Progenitor cell of endocrine pancreas (in vitro differentiated cells): ENCODE measurements at regions not wholly inside any gene's neighbourhood (a gene's known extent, or its start where the extent isn't known, plus 50 kb on each side); places are given as distances from the start of the nearest gene placed in this dataset.
"Not testable (repeated sequence)": the region's sequence is repeated elsewhere in the genome, so short reads cannot be mapped to it uniquely, and the experiment has no call there.

Experiments
- DNase-seq: peaks from one replicate; pipeline ENCODE4 v3.0.0; 2021; ENCODE audit warnings: low spot score; ENCODE audit not compliant: unreplicated experiment
- H3K27ac Mint-ChIP-seq: 2 replicates; pipeline ENCODE4 v1.8.0; 2021; ENCODE audit warnings: mild to moderate bottlenecking, moderate library complexity, mixed read lengths
- H3K27me3 Mint-ChIP-seq: 2 replicates; pipeline ENCODE4 v1.8.0; 2021; ENCODE audit warnings: mixed read lengths
- H3K36me3 Mint-ChIP-seq: 2 replicates; pipeline ENCODE4 v1.8.0; 2022; ENCODE audit warnings: mixed read lengths; ENCODE audit not compliant: insufficient read depth
- H3K4me1 Mint-ChIP-seq: 2 replicates; pipeline ENCODE4 v1.8.0; 2021; ENCODE audit warnings: low read depth, mixed read lengths
- H3K4me3 Mint-ChIP-seq: 2 replicates; pipeline ENCODE4 v1.8.0; 2021; ENCODE audit warnings: low read depth, mild to moderate bottlenecking, moderate library complexity, mixed read lengths
- H3K9me3 Mint-ChIP-seq: 2 replicates; pipeline ENCODE4 v1.8.0; 2021; ENCODE audit warnings: low read depth, mixed read lengths
- TF ChIP-seq, protein P1 (sequence below): fragments of 200-600 bp; sonication (generic); IDR thresholded peaks from one replicate; pipeline ENCODE4 v1.5.0; 2021; ENCODE audit warnings: antibody characterized with exemption, mild to moderate bottlenecking; ENCODE audit not compliant: unreplicated experiment

- H3K9me3 Mint-ChIP-seq, result peaks cover 14% of the 10 kb centered on the region
These were observed 67.8 kb upstream of the IL33 start for GRCh38 chr9:6147846-6148245.

DNA sequence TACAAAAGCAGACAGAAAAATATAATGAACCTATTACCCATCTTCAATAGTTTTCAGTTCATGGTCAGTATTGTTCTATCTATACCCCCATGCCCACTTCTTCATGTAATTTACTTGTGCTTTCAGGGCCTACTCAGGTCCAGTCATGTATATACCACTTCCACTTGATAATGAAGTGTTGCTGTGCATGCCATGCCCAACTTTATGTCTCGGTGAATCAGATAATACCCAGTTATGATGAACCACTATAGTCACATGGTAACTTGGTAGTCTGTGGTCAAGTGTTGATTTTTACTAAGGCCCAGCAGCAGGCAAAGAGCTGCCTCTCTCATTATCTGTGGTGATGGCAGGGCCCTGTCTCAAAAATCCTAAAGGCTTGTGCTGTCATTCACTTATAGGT lies 70.7 kb upstream of the IL33 start:
- TF ChIP-seq, protein P1, sequence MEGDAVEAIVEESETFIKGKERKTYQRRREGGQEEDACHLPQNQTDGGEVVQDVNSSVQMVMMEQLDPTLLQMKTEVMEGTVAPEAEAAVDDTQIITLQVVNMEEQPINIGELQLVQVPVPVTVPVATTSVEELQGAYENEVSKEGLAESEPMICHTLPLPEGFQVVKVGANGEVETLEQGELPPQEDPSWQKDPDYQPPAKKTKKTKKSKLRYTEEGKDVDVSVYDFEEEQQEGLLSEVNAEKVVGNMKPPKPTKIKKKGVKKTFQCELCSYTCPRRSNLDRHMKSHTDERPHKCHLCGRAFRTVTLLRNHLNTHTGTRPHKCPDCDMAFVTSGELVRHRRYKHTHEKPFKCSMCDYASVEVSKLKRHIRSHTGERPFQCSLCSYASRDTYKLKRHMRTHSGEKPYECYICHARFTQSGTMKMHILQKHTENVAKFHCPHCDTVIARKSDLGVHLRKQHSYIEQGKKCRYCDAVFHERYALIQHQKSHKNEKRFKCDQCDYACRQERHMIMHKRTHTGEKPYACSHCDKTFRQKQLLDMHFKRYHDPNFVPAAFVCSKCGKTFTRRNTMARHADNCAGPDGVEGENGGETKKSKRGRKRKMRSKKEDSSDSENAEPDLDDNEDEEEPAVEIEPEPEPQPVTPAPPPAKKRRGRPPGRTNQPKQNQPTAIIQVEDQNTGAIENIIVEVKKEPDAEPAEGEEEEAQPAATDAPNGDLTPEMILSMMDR, result no peak
- no peak for DNase-seq
- H3K27ac Mint-ChIP-seq, result no peak overlapping the region
- H3K4me1 Mint-ChIP-seq, result no peaks in the 10 kb centered on the region
- H3K27me3 Mint-ChIP-seq, result no peaks in the 10 kb centered on the region
- no peaks in the 10 kb centered on the region for H3K36me3 Mint-ChIP-seq
- H3K4me3 Mint-ChIP-seq, result no peak overlapping the region
- H3K9me3 Mint-ChIP-seq, result no peaks in the 10 kb centered on the region

More at GRCh38 chr9:6147846-6148245, 67.8 kb upstream of the IL33 start:
- DNase-seq, result no peak
- Mint-ChIP-seq H3K27me3 (no peaks in the 10 kb centered on the region), H3K4me3 (no peak overlapping the region), H3K36me3 (no peaks in the 10 kb centered on the region), H3K4me1 (peaks cover 6% of the 10 kb centered on the region), H3K27ac (no peak overlapping the region)
- TF ChIP-seq, protein P1, result no peak

GRCh38 chr9:6142799-6143454 lies 72.7 kb upstream of the IL33 start:
- Mint-ChIP-seq H3K27ac (no peak overlapping the region), H3K4me3 (no peak overlapping the region), H3K36me3 (no peaks in the 10 kb centered on the region), H3K9me3 (peaks cover 4% of the 10 kb centered on the region), H3K4me1 (no peaks in the 10 kb centered on the region), H3K27me3 (no peaks in the 10 kb centered on the region)
- DNase-seq, result no peak
- TF ChIP-seq, protein P1, result no peak

DNA sequence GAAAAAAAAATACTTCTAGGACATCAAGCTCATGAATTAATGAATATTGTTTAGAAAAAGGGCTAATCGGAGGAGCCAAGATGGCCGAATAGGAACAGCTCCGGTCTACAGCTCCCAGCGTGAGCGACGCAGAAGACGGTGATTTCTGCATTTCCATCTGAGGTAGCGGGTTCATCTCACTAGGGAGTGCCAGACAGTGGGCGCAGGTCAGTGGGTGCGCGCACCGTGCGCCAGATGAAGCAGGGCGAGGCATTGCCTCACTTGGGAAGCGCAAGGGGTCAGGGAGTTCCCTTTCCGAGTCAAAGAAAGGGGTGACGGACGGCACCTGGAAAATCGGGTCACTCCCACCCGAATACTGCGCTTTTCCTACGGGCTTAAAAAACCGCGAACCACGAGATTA lies 79.8 kb upstream of the IL33 start:
- H3K27ac Mint-ChIP-seq, H3K36me3 Mint-ChIP-seq, H3K9me3 Mint-ChIP-seq, H3K27me3 Mint-ChIP-seq, H3K4me1 Mint-ChIP-seq, DNase-seq, H3K4me3 Mint-ChIP-seq: not testable (repeated sequence)

GRCh38 chr9:6134661-6135180 lies 80.9 kb upstream of the IL33 start:
- no peaks in the 10 kb centered on the region for H3K36me3 Mint-ChIP-seq
- peaks cover 4% of the 10 kb centered on the region for H3K9me3 Mint-ChIP-seq

More at GRCh38 chr9:6134661-6135180, 80.9 kb upstream of the IL33 start:
- H3K4me1 Mint-ChIP-seq, result no peaks in the 10 kb centered on the region
- DNase-seq, result no peak
- no peak overlapping the region for H3K27ac Mint-ChIP-seq
- TF ChIP-seq, protein P1, result no peak
- no peak overlapping the region for H3K4me3 Mint-ChIP-seq
- H3K27me3 Mint-ChIP-seq, result no peaks in the 10 kb centered on the region
